ENCODE measurements at regions not wholly inside any gene's neighbourhood (a gene's known extent, or its start where the extent isn't known, plus 50 kb on each side); places are given as distances from the start of the nearest gene placed in this dataset.

- Mint-ChIP-seq H3K27ac (no peak overlapping the region), H3K4me1 (no peaks in the 10 kb centered on the region), H3K36me3 (ENCODE audit: low read depth) (no peaks in the 10 kb centered on the region), H3K9me3 (no peaks in the 10 kb centered on the region), H3K27me3 (ENCODE audit: insufficient read depth) (no peaks in the 10 kb centered on the region), H3K4me3 (no peak overlapping the region)
- Histone ChIP-seq H3K4me3 (ENCODE audit: low read length) (no peak overlapping the region), H3K27me3 (ENCODE audit: control insufficient read depth, insufficient read depth, low read length, poor library complexity, severe bottlenecking) (no peaks in the 10 kb centered on the region), H3K4me1 (ENCODE audit: control insufficient read depth, insufficient read depth, low read length) (peaks cover 6% of the 10 kb centered on the region), H3K36me3 (ENCODE audit: control insufficient read depth, insufficient read depth, low read length) (no peaks in the 10 kb centered on the region), H3K9me3 (ENCODE audit: control insufficient read depth, low read length) (no peaks in the 10 kb centered on the region), H3K9ac (ENCODE audit: extremely low read depth, low read length, poor library complexity, severe bottlenecking) (no peak overlapping the region), H3K27ac (ENCODE audit: low read depth, low read length) (no peak overlapping the region)
- TF ChIP-seq, protein P1, sequence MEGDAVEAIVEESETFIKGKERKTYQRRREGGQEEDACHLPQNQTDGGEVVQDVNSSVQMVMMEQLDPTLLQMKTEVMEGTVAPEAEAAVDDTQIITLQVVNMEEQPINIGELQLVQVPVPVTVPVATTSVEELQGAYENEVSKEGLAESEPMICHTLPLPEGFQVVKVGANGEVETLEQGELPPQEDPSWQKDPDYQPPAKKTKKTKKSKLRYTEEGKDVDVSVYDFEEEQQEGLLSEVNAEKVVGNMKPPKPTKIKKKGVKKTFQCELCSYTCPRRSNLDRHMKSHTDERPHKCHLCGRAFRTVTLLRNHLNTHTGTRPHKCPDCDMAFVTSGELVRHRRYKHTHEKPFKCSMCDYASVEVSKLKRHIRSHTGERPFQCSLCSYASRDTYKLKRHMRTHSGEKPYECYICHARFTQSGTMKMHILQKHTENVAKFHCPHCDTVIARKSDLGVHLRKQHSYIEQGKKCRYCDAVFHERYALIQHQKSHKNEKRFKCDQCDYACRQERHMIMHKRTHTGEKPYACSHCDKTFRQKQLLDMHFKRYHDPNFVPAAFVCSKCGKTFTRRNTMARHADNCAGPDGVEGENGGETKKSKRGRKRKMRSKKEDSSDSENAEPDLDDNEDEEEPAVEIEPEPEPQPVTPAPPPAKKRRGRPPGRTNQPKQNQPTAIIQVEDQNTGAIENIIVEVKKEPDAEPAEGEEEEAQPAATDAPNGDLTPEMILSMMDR (conservative IDR thresholded peaks at IDR 0.05) = no peak
- DNase-seq = no peak
- 80 to 87% methylated on average over 2 to 3 of the region's 3 CpGs for WGBS, 2 experiments (ENCODE audit: insufficient coverage in 1 of 2, insufficient read length in 1 of 2)
Measured at GRCh38 chr5:153236319-153236718, 254.2 kb upstream of the GRIA1 start.

DNA sequence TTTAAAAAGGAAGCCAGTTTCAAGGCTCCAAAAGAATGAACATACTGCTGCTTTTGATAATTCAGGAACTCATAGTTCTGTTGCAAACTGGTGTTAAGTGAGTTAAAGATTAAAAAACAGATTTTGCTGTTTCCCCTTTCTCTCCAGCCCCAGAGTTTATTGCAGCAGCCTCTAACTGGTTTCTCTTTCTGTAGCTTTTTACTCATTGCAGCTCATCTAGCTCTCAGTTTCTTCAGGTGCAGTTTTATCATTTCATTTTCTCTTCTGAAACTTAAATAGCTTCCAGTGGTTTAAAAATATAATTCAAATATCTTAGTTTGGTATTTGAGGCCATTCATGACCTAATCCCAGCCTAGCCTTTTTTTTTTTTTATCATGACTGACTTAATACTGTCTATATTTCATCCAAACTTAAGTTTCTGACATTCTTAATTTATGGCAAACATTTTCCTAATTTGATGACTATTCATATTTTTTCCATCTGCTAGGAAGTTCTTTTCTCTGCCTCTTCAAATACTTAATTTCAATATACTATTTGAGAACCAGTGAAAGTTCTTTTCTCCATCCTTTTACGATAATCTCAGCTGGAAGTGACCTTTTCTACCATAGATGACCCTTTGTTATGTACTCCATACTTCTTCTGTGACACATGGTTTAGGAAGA lies 252.7 kb upstream of the GRIA1 start:
- no peak for DNase-seq
- no peaks in the 10 kb centered on the region for H3K36me3 ChIP-seq (ENCODE audit: control insufficient read depth, insufficient read depth, low read length)
- WGBS, 2 experiments (ENCODE audit: insufficient coverage in 1 of 2, insufficient read length in 1 of 2) = 60 to 95% methylated on average over 1 of the region's 1 CpG
- H3K27ac ChIP-seq (ENCODE audit: low read depth, low read length) = no peak overlapping the region
- Mint-ChIP-seq H3K27me3 (ENCODE audit: insufficient read depth) (no peaks in the 10 kb centered on the region), H3K9me3 (no peaks in the 10 kb centered on the region), H3K36me3 (ENCODE audit: low read depth) (no peaks in the 10 kb centered on the region), H3K4me1 (no peaks in the 10 kb centered on the region), H3K27ac (no peak overlapping the region), H3K4me3 (no peak overlapping the region)
- H3K27me3 ChIP-seq (ENCODE audit: control insufficient read depth, insufficient read depth, low read length, poor library complexity, severe bottlenecking) = no peaks in the 10 kb centered on the region
- no peak overlapping the region for H3K4me3 ChIP-seq (ENCODE audit: low read length)
- no peak overlapping the region for H3K9ac ChIP-seq (ENCODE audit: extremely low read depth, low read length, poor library complexity, severe bottlenecking)
- no peaks in the 10 kb centered on the region for H3K9me3 ChIP-seq (ENCODE audit: control insufficient read depth, low read length)
- H3K4me1 ChIP-seq (ENCODE audit: control insufficient read depth, insufficient read depth, low read length) = peaks cover 6% of the 10 kb centered on the region
- TF ChIP-seq, protein P1 (conservative IDR thresholded peaks at IDR 0.05) = no peak

GRCh38 chr5:153257381-153257780 lies 233.1 kb upstream of the GRIA1 start:
- no peak overlapping the region for H3K27ac Mint-ChIP-seq
- no peaks in the 10 kb centered on the region for H3K27me3 ChIP-seq (ENCODE audit: control insufficient read depth, insufficient read depth, low read length, poor library complexity, severe bottlenecking)
- no peaks in the 10 kb centered on the region for H3K36me3 Mint-ChIP-seq (ENCODE audit: low read depth)
- no peak for DNase-seq
- H3K9ac ChIP-seq (ENCODE audit: extremely low read depth, low read length, poor library complexity, severe bottlenecking) = no peak overlapping the region
- H3K9me3 ChIP-seq (ENCODE audit: control insufficient read depth, low read length) = peaks cover 2% of the 10 kb centered on the region
- H3K9me3 Mint-ChIP-seq = peaks cover 4% of the 10 kb centered on the region
- H3K27ac ChIP-seq (ENCODE audit: low read depth, low read length) = no peak overlapping the region
- no peaks in the 10 kb centered on the region for H3K27me3 Mint-ChIP-seq (ENCODE audit: insufficient read depth)
- H3K4me3 Mint-ChIP-seq = no peak overlapping the region
- no peaks in the 10 kb centered on the region for H3K4me1 ChIP-seq (ENCODE audit: control insufficient read depth, insufficient read depth, low read length)
- no peak overlapping the region for H3K4me3 ChIP-seq (ENCODE audit: low read length)
- TF ChIP-seq, protein P1 (conservative IDR thresholded peaks at IDR 0.05) = no peak
- H3K36me3 ChIP-seq (ENCODE audit: control insufficient read depth, insufficient read depth, low read length) = no peaks in the 10 kb centered on the region
- H3K4me1 Mint-ChIP-seq = no peaks in the 10 kb centered on the region

Measured in endodermal cell (in vitro differentiated cells).